Left forelimb (tissue), 1 donor: ENCODE measurements at regions not wholly inside any gene's neighbourhood (a gene's known extent, or its start where the extent isn't known, plus 50 kb on each side); places are given as distances from the start of the nearest gene placed in this dataset.

Source experiments
- DNase-seq: peaks from one replicate; pipeline ENCODE4 v3.0.0-alpha.2; 2018; ENCODE audit warnings: low spot score

- no peak for DNase-seq
Measured at GRCh38 chr16:86979984-86980553, 337.1 kb downstream of the C16orf95 start.

- no peak for DNase-seq
Measured at GRCh38 chr16:86980644-86981043, 336.5 kb downstream of the C16orf95 start.

DNA sequence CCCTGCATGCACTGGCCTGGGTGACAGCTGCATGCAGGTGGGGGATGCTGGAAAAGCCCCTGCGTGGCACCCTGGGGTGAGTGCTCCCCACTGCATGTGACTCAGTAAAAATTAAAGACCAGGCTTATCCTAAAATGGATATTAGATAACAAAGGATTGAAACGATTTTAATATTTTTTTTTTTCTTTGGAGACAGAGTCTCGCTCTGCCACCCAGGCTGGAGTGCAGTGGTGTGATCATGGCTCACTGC, 334.9 kb downstream of the C16orf95 start:
- DNase-seq, result no peak

GRCh38 chr16:86982912-86983311, 334.3 kb downstream of the C16orf95 start:
- no peak for DNase-seq

- no peak for DNase-seq
Measured at GRCh38 chr16:86983621-86984020, 333.6 kb downstream of the C16orf95 start.

DNA sequence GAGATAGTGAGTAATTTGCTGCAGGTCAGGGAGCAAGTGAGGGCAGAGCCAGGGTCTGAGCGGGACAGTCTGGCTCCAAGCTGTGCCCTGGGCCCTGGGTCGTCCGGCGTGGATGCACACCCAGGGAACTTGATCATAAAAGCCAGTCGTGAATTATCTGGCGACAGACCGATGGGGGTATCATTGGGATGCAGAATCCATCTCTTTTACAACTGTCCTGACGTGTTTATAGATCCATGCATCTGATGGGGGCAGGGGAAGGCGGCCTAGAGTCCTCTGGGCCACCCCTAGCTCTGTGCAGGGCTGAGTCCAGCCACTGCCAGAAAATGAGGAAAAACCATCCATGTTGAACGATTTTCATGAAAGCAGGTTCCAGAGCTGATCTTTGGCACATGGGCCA, 332.8 kb downstream of the C16orf95 start:
- no peak for DNase-seq

GRCh38 chr16:86984991-86985647, 332.1 kb downstream of the C16orf95 start:
- DNase-seq, result no peak

- no peak for DNase-seq
Measured at GRCh38 chr16:86985648-86986015, 331.6 kb downstream of the C16orf95 start.

- no peak for DNase-seq
Measured at GRCh38 chr16:86986136-86986535, 331.1 kb downstream of the C16orf95 start.

- DNase-seq, result no peak
Measured at GRCh38 chr16:86986809-86987487, 330.2 kb downstream of the C16orf95 start.

GRCh38 chr16:86987746-86988670, 329.2 kb downstream of the C16orf95 start:
- DNase-seq, result no peak

- no peak for DNase-seq
Measured at GRCh38 chr16:86988920-86989696, 328.1 kb downstream of the C16orf95 start.

DNA sequence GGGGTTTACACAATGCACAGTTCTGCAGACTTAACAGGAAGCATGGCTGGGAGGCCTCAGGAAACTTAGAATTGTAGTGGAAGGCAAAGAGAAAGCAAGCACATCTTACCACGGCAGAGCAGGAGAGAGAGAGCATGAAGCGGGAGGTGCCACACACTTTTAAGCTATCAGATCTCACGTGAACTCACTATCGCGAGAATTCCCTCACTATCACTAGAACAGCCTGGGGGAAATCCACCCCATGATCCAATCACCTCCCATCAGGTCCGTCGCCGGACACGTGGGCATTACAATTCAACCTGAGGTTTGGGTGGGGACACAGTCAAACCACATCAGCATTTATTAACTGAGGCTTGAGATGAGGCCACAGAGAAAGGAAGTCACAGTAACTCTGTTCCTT, 326.7 kb downstream of the C16orf95 start:
- DNase-seq, result no peak

DNA sequence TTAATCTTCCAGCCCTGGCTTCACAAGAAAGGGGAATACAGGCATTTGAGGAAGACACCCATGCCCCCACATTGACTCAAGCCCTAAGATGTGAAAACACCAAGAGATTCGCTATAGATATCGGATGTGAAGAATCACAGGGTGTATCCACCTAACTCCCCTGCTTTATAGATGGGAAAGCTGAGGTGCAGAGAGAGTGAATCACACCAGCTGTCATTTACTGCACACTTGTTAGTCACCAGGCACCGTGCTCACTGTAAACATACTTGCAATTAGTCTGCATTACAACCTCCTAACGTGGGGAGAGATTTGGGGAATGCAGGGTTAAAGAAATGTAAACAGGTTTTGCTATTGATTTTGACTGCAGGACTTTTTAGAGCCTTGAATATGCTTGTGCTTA, 325.5 kb downstream of the C16orf95 start:
- no peak for DNase-seq

GRCh38 chr16:86992587-86992986, 324.6 kb downstream of the C16orf95 start:
- DNase-seq, result no peak

GRCh38 chr16:86993426-86994110, 323.6 kb downstream of the C16orf95 start:
- no peak for DNase-seq

DNA sequence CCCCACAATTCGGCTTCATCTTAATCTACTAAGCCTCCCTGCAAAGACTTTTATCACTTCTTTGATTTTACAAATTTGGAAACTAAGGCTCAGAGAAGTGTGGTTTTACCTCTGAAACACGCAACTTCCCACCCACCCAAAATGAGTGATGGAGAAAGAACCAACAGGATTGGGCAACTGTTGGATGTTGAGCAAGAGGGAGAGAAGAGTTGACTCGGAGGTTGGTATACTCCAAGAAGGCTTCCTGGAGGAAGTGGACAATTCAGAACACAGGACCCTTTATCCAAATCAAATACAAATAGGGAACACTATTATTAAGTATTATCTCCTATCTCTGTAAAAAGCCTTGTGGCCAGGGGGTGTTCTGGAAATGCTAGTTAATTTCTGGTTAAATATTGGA, 323.0 kb downstream of the C16orf95 start:
- no peak for DNase-seq

- no peak for DNase-seq
Measured at GRCh38 chr16:86994651-86995171, 322.5 kb downstream of the C16orf95 start.

DNA sequence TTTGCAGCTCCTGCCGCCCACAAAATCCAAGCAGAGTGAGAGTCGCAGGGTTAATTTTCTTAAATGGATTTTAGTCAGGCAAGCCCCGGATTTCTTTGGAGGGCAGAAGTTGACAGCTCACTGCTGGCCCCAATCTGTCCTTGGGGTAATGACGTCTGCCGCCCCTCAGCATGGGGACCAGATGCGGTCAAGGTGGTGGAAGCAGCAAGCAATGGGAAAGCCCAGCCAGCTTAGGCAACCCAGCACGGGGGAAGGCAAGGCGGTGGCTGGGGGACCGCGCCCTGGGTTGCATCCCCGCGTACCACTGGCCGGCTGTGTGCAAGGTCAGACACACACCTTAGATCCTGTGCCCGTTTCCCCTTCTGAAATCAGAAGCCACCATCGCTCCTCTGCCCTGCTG, 321.7 kb downstream of the C16orf95 start:
- no peak for DNase-seq

- no peak for DNase-seq
Measured at GRCh38 chr16:86996081-86996480, 321.1 kb downstream of the C16orf95 start.

DNA sequence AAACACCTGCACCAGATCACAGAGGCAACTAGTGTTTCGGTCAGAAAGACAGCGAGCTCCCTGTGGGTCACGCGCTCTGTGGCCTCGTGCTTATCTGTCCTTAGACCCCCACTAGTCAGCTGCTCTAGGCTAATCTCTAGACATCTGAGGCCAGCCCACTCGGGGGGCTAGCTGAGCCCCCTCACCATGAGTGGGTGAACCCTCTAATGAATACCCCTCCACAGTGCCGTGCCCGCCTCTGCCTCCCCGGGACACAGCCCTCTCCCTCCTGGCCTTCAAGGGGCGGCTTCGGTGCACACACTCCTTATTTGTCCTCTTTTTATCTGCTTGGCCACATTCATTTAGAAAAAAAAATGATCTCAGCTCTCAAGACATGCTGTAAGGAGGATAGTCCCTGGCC, 320.1 kb downstream of the C16orf95 start:
- no peak for DNase-seq
